Activated B cell treated with CpG ODN at 0.5 μM for 24 hours (primary cell): ENCODE measurements at regions not wholly inside any gene's neighbourhood (a gene's known extent, or its start where the extent isn't known, plus 50 kb on each side); places are given as distances from the start of the nearest gene placed in this dataset.

Source experiments
- ATAC-seq: fragments of 200-7000 bp; cut with Tn5 transposase; one replicate; pipeline ENCODE4 v1.10.0; 2021; ENCODE audit warnings: low read depth, mild to moderate bottlenecking, moderate library complexity
- CTCF ChIA-PET: fragments of 350-600 bp; sonication (Branson Sonifier 250); formaldehyde crosslinking; loops from one replicate; lab custom pipeline; 2021; ENCODE audit warnings: antibody characterized with exemption; lab: Charles Lee
- POLR2A ChIA-PET: fragments of 350-600 bp; sonication (Branson Sonifier 250); formaldehyde crosslinking; loops from one replicate; lab custom pipeline; 2021; ENCODE audit warnings: antibody characterized with exemption; lab: Charles Lee
- DNase-seq: peaks from one replicate; pipeline ENCODE4 v3.0.0; 2022
- H3K27ac Mint-ChIP-seq: one replicate; pipeline ENCODE4 v1.8.0; 2020; ENCODE audit warnings: mixed read lengths
- H3K27me3 Mint-ChIP-seq: one replicate; pipeline ENCODE4 v1.8.0; 2021; ENCODE audit warnings: mixed read lengths
- H3K36me3 Mint-ChIP-seq: one replicate; pipeline ENCODE4 v1.8.0; 2021; ENCODE audit warnings: low read depth, mixed read lengths
- H3K4me1 Mint-ChIP-seq: one replicate; pipeline ENCODE4 v1.8.0; 2021; ENCODE audit warnings: mixed read lengths
- H3K4me3 Mint-ChIP-seq: one replicate; pipeline ENCODE4 v1.8.0; 2020; ENCODE audit warnings: mild to moderate bottlenecking, mixed read lengths
- H3K9me3 Mint-ChIP-seq: one replicate; pipeline ENCODE4 v1.8.0; 2020; ENCODE audit warnings: mixed read lengths
- intact Hi-C: fragments of 100-400 bp; cut with micrococcal nuclease; formaldehyde crosslinking; loops from one replicate; pipeline ENCODE4 v1.15.1; 2024
- TF ChIP-seq, protein P1 (sequence below): fragments of 200-600 bp; IDR thresholded peaks from one replicate; pipeline ENCODE4 v1.8.0; 2022; ENCODE audit warnings: antibody characterized with exemption, mild to moderate bottlenecking

DNA sequence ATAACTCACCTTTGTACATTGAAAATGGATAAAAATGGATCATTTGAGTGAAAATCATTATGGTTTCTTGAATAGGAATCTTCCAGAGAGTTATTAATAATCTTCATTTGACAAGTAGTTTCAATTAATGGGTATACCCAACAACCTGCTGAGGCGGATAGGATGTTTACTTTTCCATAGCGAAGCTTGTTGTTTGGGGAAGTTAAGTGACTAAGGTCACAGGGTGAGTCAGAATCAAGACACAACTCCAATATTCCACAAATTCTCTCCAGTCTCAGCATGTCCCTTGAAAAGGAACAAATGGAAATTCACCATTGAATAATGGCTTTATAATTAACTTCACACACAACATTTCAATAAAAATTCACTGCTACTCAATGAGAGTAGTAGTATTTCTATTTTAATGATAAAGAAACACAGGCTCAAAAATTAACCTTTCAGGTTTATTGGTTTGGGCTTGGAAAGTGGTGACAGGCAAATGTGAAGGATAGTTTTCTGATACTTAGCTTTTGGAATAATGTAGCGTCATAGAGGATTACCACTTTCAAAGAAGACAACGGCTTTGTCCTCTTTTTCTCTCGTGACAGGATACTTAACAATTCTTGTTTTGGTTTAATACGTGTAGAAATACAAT, 211.3 kb downstream of the GPD2 start:
- Mint-ChIP-seq H3K27ac (no peak overlapping the region), H3K4me3 (no peak overlapping the region), H3K4me1 (no peaks in the 10 kb centered on the region), H3K27me3 (no peaks in the 10 kb centered on the region), H3K9me3 (no peaks in the 10 kb centered on the region), H3K36me3 (no peaks in the 10 kb centered on the region)
- CTCF ChIA-PET: no interaction called here
- POLR2A ChIA-PET: no interaction called here
- DNase-seq: no peak
- ATAC-seq: no peak
- TF ChIP-seq, protein P1, sequence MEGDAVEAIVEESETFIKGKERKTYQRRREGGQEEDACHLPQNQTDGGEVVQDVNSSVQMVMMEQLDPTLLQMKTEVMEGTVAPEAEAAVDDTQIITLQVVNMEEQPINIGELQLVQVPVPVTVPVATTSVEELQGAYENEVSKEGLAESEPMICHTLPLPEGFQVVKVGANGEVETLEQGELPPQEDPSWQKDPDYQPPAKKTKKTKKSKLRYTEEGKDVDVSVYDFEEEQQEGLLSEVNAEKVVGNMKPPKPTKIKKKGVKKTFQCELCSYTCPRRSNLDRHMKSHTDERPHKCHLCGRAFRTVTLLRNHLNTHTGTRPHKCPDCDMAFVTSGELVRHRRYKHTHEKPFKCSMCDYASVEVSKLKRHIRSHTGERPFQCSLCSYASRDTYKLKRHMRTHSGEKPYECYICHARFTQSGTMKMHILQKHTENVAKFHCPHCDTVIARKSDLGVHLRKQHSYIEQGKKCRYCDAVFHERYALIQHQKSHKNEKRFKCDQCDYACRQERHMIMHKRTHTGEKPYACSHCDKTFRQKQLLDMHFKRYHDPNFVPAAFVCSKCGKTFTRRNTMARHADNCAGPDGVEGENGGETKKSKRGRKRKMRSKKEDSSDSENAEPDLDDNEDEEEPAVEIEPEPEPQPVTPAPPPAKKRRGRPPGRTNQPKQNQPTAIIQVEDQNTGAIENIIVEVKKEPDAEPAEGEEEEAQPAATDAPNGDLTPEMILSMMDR: no peak
- intact Hi-C loops: no loop called here

DNA sequence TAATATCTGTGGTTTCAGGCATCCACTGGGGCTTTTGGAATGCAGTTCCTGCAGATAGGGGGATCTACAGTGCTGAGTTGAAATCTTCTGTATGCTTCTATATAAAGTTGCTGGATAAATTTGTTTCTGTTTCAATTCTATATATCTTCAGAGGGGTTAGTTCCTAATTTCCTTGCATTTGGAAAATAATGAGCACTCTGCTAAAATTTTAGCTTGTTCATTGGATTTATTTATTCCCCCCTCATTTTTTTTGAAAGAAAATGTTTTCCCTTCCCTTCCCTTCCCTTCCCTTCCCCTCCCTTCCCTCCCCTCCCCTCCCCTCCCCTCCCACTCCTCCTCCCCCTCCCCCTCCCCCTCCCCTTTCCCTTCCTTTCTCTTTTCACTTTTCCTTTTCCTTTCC, 212.3 kb downstream of the GPD2 start:
- Mint-ChIP-seq H3K9me3 (no peaks in the 10 kb centered on the region), H3K27ac (no peak overlapping the region), H3K4me3 (no peak overlapping the region), H3K4me1 (no peaks in the 10 kb centered on the region), H3K36me3 (no peaks in the 10 kb centered on the region), H3K27me3 (no peaks in the 10 kb centered on the region)
- intact Hi-C loops: no loop called here
- CTCF ChIA-PET: interaction anchor here (0.6 kb wide), 1 partner anchor 8 kb away, joined by 3 read pairs; no protein-coding TSS in a partner anchor
- TF ChIP-seq, protein P1: no peak
- DNase-seq (no peak), ATAC-seq (no peak)
- POLR2A ChIA-PET: no interaction called here

DNA sequence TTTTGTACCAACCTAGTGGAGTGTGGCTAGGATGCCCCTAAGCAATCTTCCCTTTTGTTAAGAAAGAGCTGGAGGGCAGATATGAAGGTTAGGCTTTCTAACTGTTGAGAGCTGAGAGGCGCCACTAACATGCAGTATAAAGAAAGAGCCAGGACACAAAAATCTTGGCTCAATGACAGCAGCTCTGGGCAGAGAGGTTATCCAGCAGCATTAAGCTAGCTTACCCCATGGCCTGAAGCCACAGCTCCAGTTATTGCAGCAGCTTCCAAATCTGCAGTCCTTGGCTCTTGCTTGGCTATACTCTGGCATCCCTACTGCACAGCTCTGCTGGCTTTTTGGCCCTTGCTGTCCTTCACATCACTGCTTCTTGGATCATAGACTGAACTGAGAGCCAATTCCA, 213.4 kb downstream of the GPD2 start:
- no peak overlapping the region for H3K4me3 Mint-ChIP-seq
- ATAC-seq (no peak), DNase-seq (no peak)
- ChIA-PET CTCF (no interaction called here), POLR2A (no interaction called here)
- no peaks in the 10 kb centered on the region for H3K9me3 Mint-ChIP-seq
- no peaks in the 10 kb centered on the region for H3K36me3 Mint-ChIP-seq
- no peaks in the 10 kb centered on the region for H3K27me3 Mint-ChIP-seq
- H3K27ac Mint-ChIP-seq: no peak overlapping the region
- TF ChIP-seq, protein P1: no peak
- intact Hi-C loops: no loop called here
- no peaks in the 10 kb centered on the region for H3K4me1 Mint-ChIP-seq

DNA sequence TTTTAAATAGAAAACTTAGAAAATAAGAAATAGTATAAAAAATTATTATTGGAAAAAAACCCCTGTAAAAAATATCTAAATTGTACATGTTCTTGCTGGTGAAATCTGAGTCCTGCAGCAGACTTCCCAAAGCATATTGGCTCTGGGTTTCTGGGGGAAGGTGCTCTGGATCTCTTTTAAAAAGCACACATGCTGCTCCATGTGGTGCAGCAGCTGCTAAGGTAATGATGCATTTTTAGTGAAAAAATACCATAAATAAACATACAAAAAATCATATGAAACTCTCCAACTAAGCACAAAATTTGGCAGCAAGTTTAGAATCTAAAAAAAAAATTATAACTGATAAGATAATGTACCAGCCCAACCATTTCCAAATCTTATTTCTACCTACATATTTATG, 216.5 kb downstream of the GPD2 start:
- no peak overlapping the region for H3K27ac Mint-ChIP-seq
- POLR2A ChIA-PET: no interaction called here

DNA sequence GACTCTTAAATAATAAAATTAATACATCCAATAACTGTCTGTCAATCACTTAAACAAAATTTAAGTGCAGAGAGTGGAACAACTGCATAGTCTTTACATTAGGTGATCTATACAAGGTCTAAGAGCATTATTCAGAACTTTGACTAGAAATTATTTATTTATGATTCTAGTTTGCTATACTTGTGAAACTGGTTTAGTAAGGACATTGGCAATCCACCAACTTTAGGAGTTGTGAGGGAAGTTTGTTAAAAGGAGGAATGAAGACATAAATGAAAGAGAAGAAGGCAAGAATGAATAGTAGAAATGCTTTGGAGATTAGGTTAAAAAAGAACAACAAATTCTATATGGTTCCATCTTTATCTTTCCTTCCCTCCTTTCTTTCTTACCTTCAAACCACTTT, 217.5 kb downstream of the GPD2 start:
- Mint-ChIP-seq H3K36me3 (no peaks in the 10 kb centered on the region), H3K27ac (no peak overlapping the region), H3K4me1 (no peaks in the 10 kb centered on the region), H3K9me3 (no peaks in the 10 kb centered on the region), H3K4me3 (no peak overlapping the region), H3K27me3 (no peaks in the 10 kb centered on the region)
- ATAC-seq (no peak), DNase-seq (no peak)
- POLR2A ChIA-PET: no interaction called here
- intact Hi-C loops: no loop called here
- CTCF ChIA-PET: no interaction called here
- TF ChIP-seq, protein P1: no peak

More for the DNA sequence above, 216.5 kb downstream of the GPD2 start:
- DNase-seq (no peak), ATAC-seq (no peak)
- Mint-ChIP-seq H3K4me3 (no peak overlapping the region), H3K27me3 (no peaks in the 10 kb centered on the region), H3K4me1 (no peaks in the 10 kb centered on the region), H3K9me3 (no peaks in the 10 kb centered on the region), H3K36me3 (no peaks in the 10 kb centered on the region)
- CTCF ChIA-PET: no interaction called here
- intact Hi-C loops: no loop called here
- TF ChIP-seq, protein P1: no peak
